Suprapubic skin (tissue), 4 donors: ENCODE measurements at regions not wholly inside any gene's neighbourhood (a gene's known extent, or its start where the extent isn't known, plus 50 kb on each side); places are given as distances from the start of the nearest gene placed in this dataset.

Source experiments
- POLR2A ChIP-seq, 2 donors: fragments of 450-650 bp; IDR thresholded peaks; one replicate each; pipeline ENCODE4 v1.6.1; 2017; ENCODE audit warnings: antibody characterized with exemption in 2 of 2, mild to moderate bottlenecking in 2 of 2, moderate library complexity in 2 of 2
- POLR2AphosphoS5 ChIP-seq, 3 donors: sonication (generic); formaldehyde crosslinking; IDR thresholded peaks; one replicate each; pipeline ENCODE4 v1.6.1; 2017; ENCODE audit warnings: antibody characterized with exemption in 3 of 3
- TF ChIP-seq, protein P1 (sequence below), 2 donors: fragments of 200-600 bp in 1 of 2; fragments of 450-650 bp in 1 of 2; sonication (generic) in 1 of 2; IDR thresholded peaks; one replicate each; pipeline ENCODE4 v1.5.1; 2016 to 2019; ENCODE audit warnings: antibody characterized with exemption in 2 of 2, mild to moderate bottlenecking in 1 of 2, moderate library complexity in 1 of 2

GRCh38 chr10:25824050-25824449 is 110.0 kb upstream of the MYO3A start:
- TF ChIP-seq, protein P1, sequence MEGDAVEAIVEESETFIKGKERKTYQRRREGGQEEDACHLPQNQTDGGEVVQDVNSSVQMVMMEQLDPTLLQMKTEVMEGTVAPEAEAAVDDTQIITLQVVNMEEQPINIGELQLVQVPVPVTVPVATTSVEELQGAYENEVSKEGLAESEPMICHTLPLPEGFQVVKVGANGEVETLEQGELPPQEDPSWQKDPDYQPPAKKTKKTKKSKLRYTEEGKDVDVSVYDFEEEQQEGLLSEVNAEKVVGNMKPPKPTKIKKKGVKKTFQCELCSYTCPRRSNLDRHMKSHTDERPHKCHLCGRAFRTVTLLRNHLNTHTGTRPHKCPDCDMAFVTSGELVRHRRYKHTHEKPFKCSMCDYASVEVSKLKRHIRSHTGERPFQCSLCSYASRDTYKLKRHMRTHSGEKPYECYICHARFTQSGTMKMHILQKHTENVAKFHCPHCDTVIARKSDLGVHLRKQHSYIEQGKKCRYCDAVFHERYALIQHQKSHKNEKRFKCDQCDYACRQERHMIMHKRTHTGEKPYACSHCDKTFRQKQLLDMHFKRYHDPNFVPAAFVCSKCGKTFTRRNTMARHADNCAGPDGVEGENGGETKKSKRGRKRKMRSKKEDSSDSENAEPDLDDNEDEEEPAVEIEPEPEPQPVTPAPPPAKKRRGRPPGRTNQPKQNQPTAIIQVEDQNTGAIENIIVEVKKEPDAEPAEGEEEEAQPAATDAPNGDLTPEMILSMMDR (IDR thresholded peaks at IDR 0.05) = no peak
- no peak for TF ChIP-seq POLR2A (IDR thresholded peaks at IDR 0.05)
- no peak for TF ChIP-seq POLR2AphosphoS5 (IDR thresholded peaks at IDR 0.05)
